Stimulated activated CD8-positive, alpha-beta memory T cell treated with anti-CD3 and anti-CD28 coated beads, Interleukin-12 subunit alpha, Interleukin-12 subunit beta, amount 100 ng/mL, for 24 hours (primary cell): ENCODE measurements at regions not wholly inside any gene's neighbourhood (a gene's known extent, or its start where the extent isn't known, plus 50 kb on each side); places are given as distances from the start of the nearest gene placed in this dataset.

ENCODE experiments used
- DNase-seq: peaks from one replicate; pipeline ENCODE4 v3.0.0-alpha.2; 2020; ENCODE audit errors: extremely low read depth

GRCh38 chr7:106419455-106420182 is 134.8 kb upstream of the NAMPT start:
- DNase-seq: no peak

GRCh38 chr7:106418526-106418925 is 133.7 kb upstream of the NAMPT start:
- DNase-seq: no peak

GRCh38 chr7:106418094-106418493 is 133.3 kb upstream of the NAMPT start:
- DNase-seq: no peak

- DNase-seq: no peak
Observed at GRCh38 chr7:106417273-106417902, 132.6 kb upstream of the NAMPT start.

DNA sequence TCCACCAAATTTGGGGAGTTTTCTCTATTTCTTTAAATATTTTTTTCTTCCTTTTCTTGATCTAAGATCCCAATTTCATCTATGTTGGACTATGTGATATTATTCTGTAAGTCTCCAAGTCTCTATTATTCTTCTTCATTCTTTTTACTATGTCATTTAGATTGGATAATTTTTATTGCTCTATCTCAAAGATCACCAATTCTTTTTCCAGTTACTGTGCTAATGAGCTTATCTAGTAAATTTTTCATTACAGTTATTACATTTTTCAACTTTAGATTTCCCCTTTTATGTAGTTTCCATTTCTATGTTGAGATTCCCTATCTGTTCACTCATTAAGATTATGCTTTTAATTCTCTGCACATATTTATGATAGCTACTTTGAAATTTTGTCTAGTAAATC is 131.6 kb upstream of the NAMPT start:
- no peak for DNase-seq

GRCh38 chr7:106415433-106415832 is 130.7 kb upstream of the NAMPT start:
- DNase-seq: no peak

GRCh38 chr7:106413446-106413845 is 128.7 kb upstream of the NAMPT start:
- DNase-seq: no peak

GRCh38 chr7:106405697-106406141 is 120.9 kb upstream of the NAMPT start:
- DNase-seq: no peak

GRCh38 chr7:106402898-106403297 is 118.1 kb upstream of the NAMPT start:
- DNase-seq: no peak

DNA sequence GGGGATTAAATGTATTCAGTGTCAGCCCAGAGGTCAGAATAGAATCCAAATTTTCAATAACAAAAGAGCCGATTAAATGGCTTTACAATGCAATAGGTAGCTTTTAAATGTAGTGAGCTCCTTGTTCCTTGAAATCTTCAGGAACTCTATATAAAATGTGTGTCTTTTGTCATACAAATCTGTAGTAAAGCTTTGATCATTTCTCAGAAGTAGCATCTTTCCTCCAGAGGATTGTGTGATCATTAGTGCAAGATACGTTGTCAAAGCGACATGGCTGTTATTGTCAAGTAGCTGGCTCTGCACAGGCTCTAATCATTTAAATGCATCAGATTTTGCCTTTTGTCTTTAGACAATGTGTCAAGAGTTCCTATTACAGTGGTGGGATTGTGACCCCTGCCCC is 116.1 kb upstream of the NAMPT start:
- no peak for DNase-seq

DNA sequence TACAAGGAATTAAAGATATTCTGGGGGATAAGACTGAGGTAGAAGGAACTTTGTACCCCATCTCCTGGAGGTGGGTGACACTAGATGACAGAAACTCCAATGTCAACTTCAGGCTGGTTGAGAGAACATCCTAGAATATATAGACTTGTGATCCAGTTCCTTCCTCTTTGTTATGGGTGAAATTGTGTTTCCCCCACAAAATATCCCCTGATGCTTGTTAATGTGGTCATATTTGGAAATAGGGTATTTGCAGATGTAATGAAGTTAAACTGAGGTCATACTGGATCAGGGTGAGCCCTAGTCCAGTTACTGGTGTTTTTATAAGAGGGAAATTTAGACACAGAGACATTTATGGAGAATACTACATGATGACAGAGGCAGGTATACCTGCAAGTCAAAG is 114.0 kb upstream of the NAMPT start:
- no peak for DNase-seq

- no peak for DNase-seq
Observed at GRCh38 chr7:106397994-106398393, 113.2 kb upstream of the NAMPT start.

GRCh38 chr7:106394526-106394925 is 109.7 kb upstream of the NAMPT start:
- no peak for DNase-seq

DNA sequence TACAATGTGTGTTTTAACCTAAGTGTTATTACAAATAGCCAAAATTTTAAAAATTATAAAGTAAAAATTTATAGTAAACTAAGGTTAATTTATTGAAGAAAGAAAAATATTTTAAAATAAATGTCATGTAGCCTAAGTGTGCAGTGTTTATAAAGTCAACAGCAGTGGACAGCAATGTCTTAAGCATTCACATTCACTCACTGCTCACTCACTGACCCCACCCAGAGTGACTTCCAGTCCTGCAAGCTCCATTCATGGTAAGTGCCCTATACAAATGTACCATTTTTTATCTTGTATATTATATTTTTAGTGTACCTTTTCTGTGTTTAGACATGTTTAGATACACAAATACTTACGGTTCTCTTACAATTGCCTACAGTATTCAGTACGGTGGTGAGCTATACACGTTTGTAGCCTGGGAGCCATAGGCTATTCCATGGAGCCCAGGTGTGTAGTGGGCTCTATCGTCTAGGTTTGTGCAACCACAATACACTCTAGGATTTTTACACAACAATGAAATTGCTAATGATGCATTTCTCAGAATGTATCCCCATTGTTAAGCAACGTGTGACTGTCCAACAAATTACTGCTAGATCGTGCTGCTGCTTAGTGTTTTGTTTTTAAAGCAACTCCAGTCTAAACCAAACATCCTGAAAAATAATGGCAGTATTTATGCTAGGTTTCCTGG is 108.9 kb upstream of the NAMPT start:
- DNase-seq: no peak

DNA sequence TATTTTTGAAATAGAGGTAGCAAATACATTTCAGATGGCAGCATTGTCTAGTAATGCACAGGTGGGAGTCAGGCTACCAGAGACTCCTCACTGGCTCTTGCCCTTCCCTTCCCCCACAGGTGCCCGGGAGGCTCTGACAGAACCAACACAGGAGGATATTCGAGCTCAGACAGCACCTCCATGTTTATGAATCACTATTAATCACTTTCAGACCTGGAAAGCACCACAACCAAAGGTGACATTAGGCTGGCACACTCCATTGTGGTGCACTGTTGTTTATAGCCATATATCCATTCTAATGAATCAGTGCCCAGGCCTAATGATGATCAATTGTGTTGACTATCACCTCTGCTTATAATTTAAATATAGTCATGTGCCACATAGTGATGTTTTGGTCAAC is 107.8 kb upstream of the NAMPT start:
- DNase-seq: no peak

GRCh38 chr7:106392144-106392543 is 107.4 kb upstream of the NAMPT start:
- DNase-seq: no peak

DNA sequence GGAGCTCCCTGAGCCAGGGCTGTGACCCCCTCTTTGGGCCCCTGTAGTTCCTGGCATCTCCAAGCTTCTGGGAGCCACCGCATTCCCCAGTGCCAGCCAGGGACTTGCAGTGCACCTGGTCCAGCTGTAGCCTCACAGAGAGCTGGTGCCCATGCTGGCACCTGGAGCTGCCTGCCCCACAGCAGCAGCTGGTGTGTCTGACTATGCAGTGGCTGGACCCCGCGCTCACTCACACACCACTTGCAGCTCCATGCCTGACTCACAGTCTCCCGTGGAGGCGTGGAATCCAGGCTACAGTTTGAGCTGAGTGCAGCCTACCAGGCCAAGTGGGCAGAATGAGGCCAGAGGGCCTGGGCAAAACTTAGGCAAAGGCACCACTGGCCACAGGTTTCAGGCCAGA is 102.2 kb upstream of the NAMPT start:
- DNase-seq: no peak

GRCh38 chr7:106384373-106384772 is 99.6 kb upstream of the NAMPT start:
- DNase-seq: no peak

GRCh38 chr7:106382929-106383328 is 98.1 kb upstream of the NAMPT start:
- DNase-seq: no peak

DNA sequence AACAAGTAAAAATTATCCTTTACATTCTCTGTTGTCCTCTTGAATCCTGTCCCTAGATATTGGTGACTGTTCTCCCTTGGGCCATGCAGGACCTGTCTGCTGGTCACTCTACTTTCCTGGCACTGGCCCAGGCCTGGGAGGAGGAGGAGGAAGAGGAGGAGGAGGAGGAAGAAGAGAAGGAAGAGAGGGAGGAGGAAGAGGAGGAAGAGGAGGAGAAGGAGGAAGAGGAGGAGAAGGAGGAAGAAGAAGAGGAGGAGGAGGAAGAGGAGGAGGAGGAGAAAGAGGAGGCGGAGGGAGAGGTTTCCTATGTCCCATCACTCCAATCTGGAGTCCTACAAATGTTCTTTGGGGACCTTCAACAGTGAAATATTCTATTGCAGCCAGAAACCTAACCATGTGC is 97.3 kb upstream of the NAMPT start:
- DNase-seq: no peak

- no peak for DNase-seq
Observed at GRCh38 chr7:106381252-106381651, 96.5 kb upstream of the NAMPT start.

GRCh38 chr7:106377847-106378361 is 93.1 kb upstream of the NAMPT start:
- DNase-seq: no peak
